SK-N-MC (cell line): ENCODE measurements at regions not wholly inside any gene's neighbourhood (a gene's known extent, or its start where the extent isn't known, plus 50 kb on each side); places are given as distances from the start of the nearest gene placed in this dataset.
A peak's percentile ranks its signal among the peaks of the same experiment; 100 is the strongest.
"Not testable (repeated sequence)": the region's sequence is repeated elsewhere in the genome, so short reads cannot be mapped to it uniquely, and the experiment has no call there.

Experiments used
- DNase-seq: peaks from one replicate; pipeline ENCODE4 v3.0.0-alpha.2; 2011; ENCODE audit warnings: low read depth, low spot score
- H3K27ac ChIP-seq: fragments of 200-600 bp; sonication (generic); 2 replicates; pipeline ENCODE4 v1.5.1; 2016; ENCODE audit warnings: mixed run types
- H3K36me3 ChIP-seq: fragments of 200-600 bp; sonication (generic); 2 replicates; pipeline ENCODE4 v1.6.1; 2017; ENCODE audit warnings: antibody characterized with exemption, low read length, mixed read lengths; ENCODE audit not compliant: insufficient read depth
- H3K4me3 ChIP-seq: fragments of 200-600 bp; sonication (generic); 2 replicates; pipeline ENCODE4 v1.5.1; 2016
- H3K9ac ChIP-seq: fragments of 200-600 bp; sonication (generic); 2 replicates; pipeline ENCODE4 v1.8.0; 2017; ENCODE audit warnings: mixed run types, mixed read lengths; ENCODE audit not compliant: insufficient read length
- H3K9me3 ChIP-seq: fragments of 200-600 bp; sonication (generic); 2 replicates; pipeline ENCODE4 v1.6.1; 2017; ENCODE audit warnings: low read depth, mild to moderate bottlenecking, antibody characterized with exemption, low read length, moderate library complexity, mixed read lengths
- EZH2 ChIP-seq: fragments of 200-600 bp; sonication (generic); IDR thresholded peaks from one replicate; pipeline ENCODE4 v1.6.1; 2017; ENCODE audit warnings: antibody characterized with exemption
- FOXP2 ChIP-seq: optimal IDR thresholded peaks from 2 replicates; pipeline ENCODE3; 2011; ENCODE audit warnings: mild to moderate bottlenecking, moderate library complexity; ENCODE audit not compliant: insufficient read depth; ENCODE audit errors: extremely low read length, control extremely low read depth
- POLR2AphosphoS5 ChIP-seq: IDR thresholded peaks from 2 replicates; pipeline ENCODE4 v1.6.1; 2012; ENCODE audit warnings: mild to moderate bottlenecking, low read depth, low read length, borderline replicate concordance

DNA sequence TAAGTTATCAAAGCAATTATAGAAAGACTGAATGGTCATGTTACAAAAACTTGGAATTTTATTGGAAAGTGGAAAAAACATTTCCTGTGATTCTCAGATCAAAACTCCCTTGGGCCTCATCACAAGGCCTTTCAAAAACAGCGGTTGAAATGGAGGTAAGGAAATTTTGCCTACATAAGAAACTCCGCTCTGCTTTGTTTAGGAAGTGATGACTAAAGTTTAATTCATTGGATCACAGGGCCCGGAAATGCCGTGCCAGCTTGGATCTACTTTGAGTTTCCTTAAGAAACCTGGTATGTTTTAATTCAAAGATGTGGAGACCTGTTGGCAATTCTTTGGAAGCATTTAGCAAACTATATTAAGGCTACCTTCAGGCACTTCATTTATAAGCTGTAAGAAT lies 143.9 kb upstream of the MME start:
- Histone ChIP-seq H3K9me3 (no peaks in the 10 kb centered on the region), H3K9ac (no peak overlapping the region), H3K27ac (peak overlapping the region; percentile 42), H3K36me3 (no peaks in the 10 kb centered on the region), H3K4me3 (no peak overlapping the region)
- no peak for TF ChIP-seq EZH2
- no peak for TF ChIP-seq FOXP2
- no peak for TF ChIP-seq POLR2AphosphoS5
- DNase-seq: peak; percentile 35

DNA sequence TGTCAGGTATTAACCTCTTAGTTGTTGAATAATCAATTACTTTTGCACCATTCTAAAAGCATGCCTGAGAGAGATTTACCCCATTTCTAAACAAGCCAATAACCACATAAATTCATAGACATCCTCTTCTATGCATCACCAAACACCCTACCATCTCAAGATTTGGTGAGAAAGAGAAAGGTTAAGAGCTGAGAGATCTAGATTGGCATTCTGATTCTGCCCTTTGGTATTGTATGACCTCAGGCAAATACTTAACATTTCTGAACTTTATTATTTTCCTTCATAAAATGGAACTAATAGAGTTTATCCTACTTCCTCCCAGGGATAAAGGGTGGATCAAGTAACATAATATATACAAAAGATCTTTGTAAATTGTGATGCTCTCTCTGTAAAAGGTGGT lies 146.5 kb upstream of the MME start:
- Histone ChIP-seq H3K27ac (no peak overlapping the region), H3K36me3 (no peaks in the 10 kb centered on the region), H3K9ac (no peak overlapping the region), H3K9me3 (no peaks in the 10 kb centered on the region), H3K4me3 (no peak overlapping the region)
- no peak for DNase-seq
- TF ChIP-seq POLR2AphosphoS5: no peak
- TF ChIP-seq EZH2: no peak
- TF ChIP-seq FOXP2: no peak

DNA sequence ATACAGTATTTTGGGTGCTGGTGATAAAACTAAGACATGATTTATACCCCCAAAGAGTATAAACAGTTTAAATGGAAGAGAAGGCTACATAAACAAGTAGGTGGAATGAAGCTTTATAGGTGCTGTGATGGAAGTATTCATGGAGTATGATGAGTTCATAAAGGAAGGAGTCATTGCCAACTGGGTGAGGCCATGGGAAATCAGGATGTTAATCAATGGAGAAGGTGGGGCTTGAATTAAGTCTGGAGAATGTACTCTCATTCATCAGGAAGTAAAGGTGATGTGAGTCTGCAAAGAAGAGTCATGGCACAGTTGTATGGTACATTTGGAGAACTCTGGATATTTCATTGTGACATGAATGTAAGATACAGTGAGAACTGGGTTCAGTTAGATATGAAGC lies 147.5 kb upstream of the MME start:
- TF ChIP-seq POLR2AphosphoS5 (no peak), FOXP2 (no peak), EZH2 (no peak)
- no peak overlapping the region for H3K27ac ChIP-seq
- DNase-seq: no peak

DNA sequence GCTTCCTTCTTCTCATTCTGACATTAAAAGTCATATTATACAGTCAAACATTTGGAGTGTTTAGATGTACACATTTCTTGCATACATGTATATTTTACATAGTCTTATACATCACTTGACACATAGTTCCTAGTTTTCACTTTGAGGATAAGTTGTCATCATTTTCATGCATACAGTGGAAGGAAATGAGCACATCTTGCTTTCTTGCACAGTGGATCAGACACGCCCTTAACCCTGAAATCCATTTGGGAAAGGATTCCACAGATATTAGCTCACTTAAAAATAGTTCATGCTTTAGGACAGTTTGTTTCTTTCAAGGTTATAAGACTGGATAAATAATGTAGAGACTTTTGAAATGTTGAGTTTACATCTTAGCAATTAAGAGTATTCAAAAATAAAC lies 148.6 kb upstream of the MME start:
- Histone ChIP-seq H3K27ac (no peak overlapping the region), H3K9me3 (no peaks in the 10 kb centered on the region), H3K4me3 (no peak overlapping the region), H3K36me3 (no peaks in the 10 kb centered on the region), H3K9ac (no peak overlapping the region)
- DNase-seq: no peak
- TF ChIP-seq EZH2: no peak
- no peak for TF ChIP-seq FOXP2
- TF ChIP-seq POLR2AphosphoS5: no peak

More for the DNA sequence above, 147.5 kb upstream of the MME start:
- no peak overlapping the region for H3K4me3 ChIP-seq
- no peaks in the 10 kb centered on the region for H3K9me3 ChIP-seq
- H3K9ac ChIP-seq: no peak overlapping the region
- H3K36me3 ChIP-seq: no peaks in the 10 kb centered on the region

DNA sequence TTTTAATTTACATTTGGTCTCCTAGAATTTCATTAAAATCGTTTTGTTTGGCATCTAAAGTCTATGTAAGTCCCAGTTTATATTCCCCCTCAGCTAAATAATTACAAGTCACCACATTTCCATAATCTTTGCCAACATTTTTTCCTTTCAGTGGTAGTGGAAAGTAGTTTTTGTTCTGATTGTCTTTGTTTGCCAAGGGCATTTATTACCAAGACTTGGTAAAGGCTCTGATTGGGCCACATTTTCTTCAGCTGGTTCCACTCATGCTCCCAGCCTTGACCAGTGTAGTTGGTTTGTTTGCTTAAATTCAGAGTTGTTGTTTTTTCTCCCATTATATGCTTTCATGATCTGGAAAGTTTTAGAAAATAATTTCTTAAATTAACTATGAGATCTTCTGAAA lies 153.4 kb upstream of the MME start:
- no peak overlapping the region for H3K4me3 ChIP-seq
- DNase-seq: no peak
- H3K9ac ChIP-seq: no peak overlapping the region
- no peaks in the 10 kb centered on the region for H3K9me3 ChIP-seq
- TF ChIP-seq FOXP2 (no peak), EZH2 (no peak), POLR2AphosphoS5 (no peak)
- no peaks in the 10 kb centered on the region for H3K36me3 ChIP-seq
- peak overlapping the region; percentile 32 for H3K27ac ChIP-seq

DNA sequence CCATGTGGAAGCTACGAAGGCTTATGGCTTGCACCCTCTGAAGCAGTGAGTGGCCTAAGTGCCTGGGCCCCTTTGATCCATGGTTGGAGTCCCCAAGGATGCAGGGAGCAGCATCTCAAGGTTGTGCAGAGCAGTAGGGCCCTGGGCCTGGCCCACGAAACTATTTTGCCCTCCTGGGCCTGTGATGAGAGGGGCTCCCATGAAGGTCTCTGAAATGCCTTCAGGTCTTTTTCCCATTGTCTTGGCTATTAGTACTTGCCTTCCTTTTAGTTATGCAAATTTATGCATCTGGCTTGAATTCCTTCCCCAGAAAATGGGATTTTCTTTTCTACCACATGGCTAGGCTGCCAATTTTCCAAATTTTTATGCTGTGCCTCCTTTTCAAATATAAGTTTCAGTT lies 158.8 kb upstream of the MME start:
- H3K4me3 ChIP-seq: no peak overlapping the region
- H3K36me3 ChIP-seq: no peaks in the 10 kb centered on the region
- DNase-seq: no peak
- H3K27ac ChIP-seq: no peak overlapping the region
- H3K9me3 ChIP-seq: no peaks in the 10 kb centered on the region
- H3K9ac ChIP-seq: no peak overlapping the region
- no peak for TF ChIP-seq EZH2

DNA sequence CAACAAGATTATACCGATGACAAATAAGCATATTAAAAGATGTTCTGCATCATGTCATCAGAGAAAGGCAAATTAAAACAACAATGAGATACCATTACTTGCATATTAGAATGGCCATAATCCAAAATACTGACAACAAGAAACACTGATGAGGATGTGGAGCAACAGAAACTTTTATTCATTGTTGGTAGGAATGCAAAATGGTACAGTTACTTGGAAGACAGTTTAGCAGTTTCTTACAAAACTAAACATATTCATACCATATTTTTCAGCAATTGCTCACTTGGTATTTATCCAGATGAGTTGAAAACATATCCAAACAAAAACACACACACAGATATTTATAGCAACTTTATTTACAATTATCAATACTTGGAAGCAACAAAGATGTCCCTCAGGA lies 160.9 kb upstream of the MME start:
- H3K27ac ChIP-seq: no peak overlapping the region
- TF ChIP-seq FOXP2 (no peak), POLR2AphosphoS5 (no peak), EZH2 (no peak)
- H3K36me3 ChIP-seq: no peaks in the 10 kb centered on the region
- H3K9me3 ChIP-seq: no peaks in the 10 kb centered on the region; the same call in 1 of the 2 replicates
- no peak overlapping the region for H3K4me3 ChIP-seq
- H3K9ac ChIP-seq: no peak overlapping the region
- no peak for DNase-seq

DNA sequence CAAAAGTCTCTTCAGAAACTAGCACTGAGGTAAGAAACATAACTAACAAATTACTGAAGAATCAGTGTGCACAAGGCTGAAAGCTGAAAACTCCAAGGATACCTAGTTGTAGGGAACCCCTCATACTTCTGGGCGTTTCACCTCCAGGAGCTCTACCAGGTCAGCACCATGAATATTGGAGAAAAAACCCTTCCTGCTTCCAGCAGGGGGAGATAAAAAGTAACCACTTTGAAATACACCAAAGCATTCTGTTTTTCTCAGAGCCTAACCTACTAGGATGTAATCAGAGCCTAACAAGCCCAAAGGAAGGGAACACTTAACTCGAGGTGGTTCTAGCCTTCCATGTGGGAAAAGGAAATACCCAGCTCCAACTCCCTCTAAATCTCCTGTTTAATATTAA lies 175.8 kb upstream of the MME start:
- Histone ChIP-seq H3K9ac (no peak overlapping the region), H3K4me3 (no peak overlapping the region), H3K9me3 (no peaks in the 10 kb centered on the region), H3K36me3 (no peaks in the 10 kb centered on the region), H3K27ac (no peak overlapping the region)
- no peak for TF ChIP-seq FOXP2
- no peak for TF ChIP-seq POLR2AphosphoS5
- no peak for TF ChIP-seq EZH2
- no peak for DNase-seq

DNA sequence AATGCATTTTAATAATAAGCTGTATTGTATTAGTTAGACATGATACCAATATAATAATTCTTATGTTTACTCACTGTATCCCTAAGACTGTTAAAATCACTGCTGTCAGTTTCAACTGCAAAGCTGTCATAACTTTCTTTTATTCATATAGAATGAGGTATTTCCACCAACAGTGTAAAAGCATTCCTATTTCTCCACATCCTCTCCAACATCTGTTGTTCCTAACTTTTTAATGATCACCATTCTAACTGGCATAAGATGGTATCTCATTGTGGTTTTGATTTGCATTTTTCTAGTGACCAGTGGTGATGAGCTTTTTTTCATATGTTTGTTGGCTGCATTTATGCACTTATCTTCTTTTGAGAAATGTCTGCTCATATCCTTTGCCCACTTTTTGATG lies 177.6 kb upstream of the MME start:
- H3K9me3 ChIP-seq, H3K36me3 ChIP-seq, H3K9ac ChIP-seq, DNase-seq, H3K4me3 ChIP-seq, H3K27ac ChIP-seq: not testable (repeated sequence)
